ENCODE measurements at regions not wholly inside any gene's neighbourhood (a gene's known extent, or its start where the extent isn't known, plus 50 kb on each side); places are given as distances from the start of the nearest gene placed in this dataset.

- TF ChIP-seq MAZ (IDR thresholded peaks at IDR 0.05; ENCODE audit: borderline replicate concordance, low read depth, low read length) (no peak), MAZ (CRISPR knock-in tag; IDR thresholded peaks at IDR 0.05; ENCODE audit: low read depth) (peak; percentile 46), MXI1 (IDR thresholded peaks at IDR 0.05; ENCODE audit: borderline replicate concordance, low read depth, low read length) (no peak), IKZF1 (IDR thresholded peaks at IDR 0.05) (no peak), JUND (CRISPR knock-in tag; IDR thresholded peaks at IDR 0.05) (no peak), PAWR (CRISPR knock-in tag; IDR thresholded peaks at IDR 0.05; ENCODE audit: borderline replicate concordance) (no peak), EHMT2 (IDR thresholded peaks at IDR 0.05; ENCODE audit: borderline replicate concordance, low read depth, low read length) (no peak), NBN (conservative IDR thresholded peaks at IDR 0.05) (no peak), GLMP (CRISPR knock-in tag; IDR thresholded peaks at IDR 0.05; ENCODE audit: borderline replicate concordance) (no peak), ZNF629 (CRISPR knock-in tag; conservative IDR thresholded peaks at IDR 0.05) (no peak), ZNF839 (CRISPR knock-in tag; IDR thresholded peaks at IDR 0.05; ENCODE audit: borderline replicate concordance) (no peak), ZBTB7B (CRISPR knock-in tag; IDR thresholded peaks at IDR 0.05) (no peak), SAP130 (CRISPR knock-in tag; IDR thresholded peaks at IDR 0.05; ENCODE audit: low read depth) (0 out of 2 replicates have a peak, but pooled peaks have one; percentile 10), RBFOX2 (IDR thresholded peaks at IDR 0.05; ENCODE audit: low read depth, low read length) (peak; percentile 17; the same call in 1 of the 2 replicates), ZNF781 (CRISPR knock-in tag; IDR thresholded peaks at IDR 0.05; ENCODE audit: borderline replicate concordance, not compliant biosample characterization) (peak; percentile 51), ZNF749 (CRISPR knock-in tag; IDR thresholded peaks at IDR 0.05; ENCODE audit: borderline replicate concordance) (no peak), TBX2 (CRISPR knock-in tag; IDR thresholded peaks at IDR 0.05; ENCODE audit: borderline replicate concordance) (peak; percentile 58; the same call in 1 of the 2 replicates), ZBTB42 (CRISPR knock-in tag; IDR thresholded peaks at IDR 0.05) (no peak), ZNF674 (CRISPR knock-in tag; IDR thresholded peaks at IDR 0.05; ENCODE audit: low read depth) (no peak), CEBPG (CRISPR knock-in tag; IDR thresholded peaks at IDR 0.05) (peak; percentile 62; the same call in 1 of the 2 replicates), ZNF550 (CRISPR knock-in tag; IDR thresholded peaks at IDR 0.05; ENCODE audit: borderline replicate concordance) (no peak), TARDBP (CRISPR knock-in tag; IDR thresholded peaks at IDR 0.05) (peak; percentile 47; the same call in 1 of the 2 replicates), ZNF510 (CRISPR knock-in tag; IDR thresholded peaks at IDR 0.05; ENCODE audit: low read depth) (no peak), FLYWCH1 (CRISPR knock-in tag; IDR thresholded peaks at IDR 0.05) (no peak), DDIT3 (CRISPR knock-in tag; IDR thresholded peaks at IDR 0.05) (no peak), ZNF253 (CRISPR knock-in tag; IDR thresholded peaks at IDR 0.05; ENCODE audit: borderline replicate concordance) (no peak), ZFP62 (CRISPR knock-in tag; IDR thresholded peaks at IDR 0.05) (no peak), NFKBIZ (CRISPR knock-in tag; IDR thresholded peaks at IDR 0.05) (no peak)
Observed at GRCh38 chr6:43900916-43901732, 131.1 kb downstream of the VEGFA start (continued).
